ENCODE measurements at regions not wholly inside any gene's neighbourhood (a gene's known extent, or its start where the extent isn't known, plus 50 kb on each side); places are given as distances from the start of the nearest gene placed in this dataset.

DNA sequence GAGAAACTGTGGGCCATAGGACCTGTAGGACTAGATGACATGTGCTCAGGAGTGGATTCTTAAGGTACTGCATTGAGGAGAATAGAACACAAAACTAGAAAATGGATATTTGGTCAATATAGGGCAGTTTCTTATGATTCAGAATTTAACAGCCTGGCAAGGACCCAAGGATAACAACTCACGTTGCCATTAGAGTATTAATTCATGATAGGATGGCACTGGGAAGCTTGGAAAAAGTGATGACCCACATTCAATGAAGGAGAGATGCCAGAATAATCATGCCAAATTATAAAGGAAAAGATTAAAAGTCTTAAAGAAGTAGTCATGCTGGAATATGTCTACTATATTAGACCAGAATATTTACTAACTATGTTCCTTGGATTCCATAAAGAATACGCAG, 594.5 kb downstream of the ANKRD50 start:
- no peak overlapping the region for H2AFZ ChIP-seq (ENCODE audit: insufficient read depth, low read depth, low read length, poor library complexity, severe bottlenecking)
- H3K9me3 ChIP-seq (ENCODE audit: control extremely low read depth in 1 of 3, control insufficient read depth in 2 of 3, insufficient read depth in 1 of 3, low read length in 2 of 3), result no peaks in the 10 kb centered on the region
- no peak overlapping the region for H3K27ac ChIP-seq (ENCODE audit: low read length in 2 of 2)
- ATAC-seq (ENCODE audit: low read depth), result no peak
- Mint-ChIP-seq H3K4me3 (no peak overlapping the region), H3K9me3 (ENCODE audit: insufficient read depth) (no peaks in the 10 kb centered on the region), H3K4me1 (no peaks in the 10 kb centered on the region), H3K27me3 (no peaks in the 10 kb centered on the region), H3K27ac (no peak overlapping the region)
- intact Hi-C loops (cut with micrococcal nuclease), result no loop called here
- CTCF ChIA-PET, result no interaction called here
- WGBS (ENCODE audit: insufficient coverage), result no CpG with 5 or more reads among the region's 2 CpGs
- POLR2A ChIA-PET, result no interaction called here
- TF ChIP-seq EZH2 (IDR thresholded peaks at IDR 0.05; ENCODE audit: borderline replicate concordance, insufficient read depth, low read depth, low read length, poor library complexity, severe bottlenecking), result no peak
- TF ChIP-seq, protein P1, sequence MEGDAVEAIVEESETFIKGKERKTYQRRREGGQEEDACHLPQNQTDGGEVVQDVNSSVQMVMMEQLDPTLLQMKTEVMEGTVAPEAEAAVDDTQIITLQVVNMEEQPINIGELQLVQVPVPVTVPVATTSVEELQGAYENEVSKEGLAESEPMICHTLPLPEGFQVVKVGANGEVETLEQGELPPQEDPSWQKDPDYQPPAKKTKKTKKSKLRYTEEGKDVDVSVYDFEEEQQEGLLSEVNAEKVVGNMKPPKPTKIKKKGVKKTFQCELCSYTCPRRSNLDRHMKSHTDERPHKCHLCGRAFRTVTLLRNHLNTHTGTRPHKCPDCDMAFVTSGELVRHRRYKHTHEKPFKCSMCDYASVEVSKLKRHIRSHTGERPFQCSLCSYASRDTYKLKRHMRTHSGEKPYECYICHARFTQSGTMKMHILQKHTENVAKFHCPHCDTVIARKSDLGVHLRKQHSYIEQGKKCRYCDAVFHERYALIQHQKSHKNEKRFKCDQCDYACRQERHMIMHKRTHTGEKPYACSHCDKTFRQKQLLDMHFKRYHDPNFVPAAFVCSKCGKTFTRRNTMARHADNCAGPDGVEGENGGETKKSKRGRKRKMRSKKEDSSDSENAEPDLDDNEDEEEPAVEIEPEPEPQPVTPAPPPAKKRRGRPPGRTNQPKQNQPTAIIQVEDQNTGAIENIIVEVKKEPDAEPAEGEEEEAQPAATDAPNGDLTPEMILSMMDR (IDR thresholded peaks at IDR 0.05), result no peak
- H3K36me3 ChIP-seq (replicated peaks in 1 of 2; ENCODE audit: control extremely low read depth in 1 of 2, control insufficient read depth in 1 of 2, extremely low read depth in 1 of 2, insufficient read depth in 2 of 2, low read length in 1 of 2), result no peaks in the 10 kb centered on the region
- no peak overlapping the region for H3K4me2 ChIP-seq (replicated peaks; ENCODE audit: low read depth, low read length, poor library complexity, severe bottlenecking)
- H4K20me1 ChIP-seq (ENCODE audit: control insufficient read depth, insufficient read depth, low read length, poor library complexity, severe bottlenecking), result no peaks in the 10 kb centered on the region
- H3K9ac ChIP-seq (ENCODE audit: low read length), result no peak overlapping the region
- no peak overlapping the region for H3K4me3 ChIP-seq (ENCODE audit: control extremely low read depth in 1 of 5, extremely low read depth in 1 of 5, insufficient read depth in 1 of 5, low read depth in 2 of 5, low read length in 4 of 5)
- no peaks in the 10 kb centered on the region for H3K79me2 ChIP-seq (ENCODE audit: control insufficient read depth, insufficient read depth, low read length)
- H3K4me1 ChIP-seq (ENCODE audit: control insufficient read depth in 2 of 2, insufficient read depth in 2 of 2, low read length in 2 of 2), result no peaks in the 10 kb centered on the region
- DNase-seq, result no peak
- H3K27me3 ChIP-seq (replicated peaks in 1 of 4; ENCODE audit: control extremely low read depth in 1 of 4, control insufficient read depth in 3 of 4, insufficient read depth in 4 of 4, low read length in 3 of 4), result no peaks in the 10 kb centered on the region

DNA sequence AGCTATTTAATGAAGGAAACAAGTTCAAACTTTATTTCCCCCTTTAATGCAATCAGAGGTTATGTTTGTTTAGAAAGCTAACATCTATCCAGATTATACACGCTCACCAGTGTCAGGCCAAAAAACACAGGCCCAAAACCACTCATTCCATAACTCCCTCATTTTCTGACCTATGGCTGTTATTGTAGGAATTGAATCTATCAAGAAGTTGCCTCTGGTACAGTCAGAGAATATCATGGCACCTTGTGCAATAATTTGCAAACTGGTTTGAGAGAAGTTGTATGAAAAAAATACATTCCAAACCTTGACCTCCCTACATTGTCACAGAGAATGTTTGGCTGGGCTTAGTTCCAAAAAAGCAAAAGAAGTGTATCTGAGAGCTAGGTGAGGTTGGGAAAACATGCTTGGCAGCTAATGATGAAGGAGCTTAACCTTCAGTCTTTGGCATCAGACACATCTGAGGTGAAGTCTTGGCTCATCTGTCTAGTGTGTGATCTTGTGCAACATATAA, 591.0 kb downstream of the ANKRD50 start:
- no peaks in the 10 kb centered on the region for H3K27me3 Mint-ChIP-seq
- DNase-seq (no peak), ATAC-seq (ENCODE audit: low read depth) (no peak)
- WGBS (ENCODE audit: insufficient coverage), result no CpG with 5 or more reads among the region's 1 CpG
- no peak overlapping the region for H3K4me3 ChIP-seq (ENCODE audit: control extremely low read depth in 1 of 5, extremely low read depth in 1 of 5, insufficient read depth in 1 of 5, low read depth in 2 of 5, low read length in 4 of 5)
- H3K36me3 ChIP-seq (replicated peaks in 1 of 2; ENCODE audit: control extremely low read depth in 1 of 2, control insufficient read depth in 1 of 2, extremely low read depth in 1 of 2, insufficient read depth in 2 of 2, low read length in 1 of 2), result no peaks in the 10 kb centered on the region
- intact Hi-C loops (cut with micrococcal nuclease), result loop anchor here (2.0 kb wide), 1 partner anchor 15 kb away; no protein-coding TSS in a partner anchor
- no peaks in the 10 kb centered on the region for H3K9me3 ChIP-seq (ENCODE audit: control extremely low read depth in 1 of 3, control insufficient read depth in 2 of 3, insufficient read depth in 1 of 3, low read length in 2 of 3)
- no peak overlapping the region for H2AFZ ChIP-seq (ENCODE audit: insufficient read depth, low read depth, low read length, poor library complexity, severe bottlenecking)
- POLR2A ChIA-PET, result no interaction called here
- H3K27me3 ChIP-seq (replicated peaks in 1 of 4; ENCODE audit: control extremely low read depth in 1 of 4, control insufficient read depth in 3 of 4, insufficient read depth in 4 of 4, low read length in 3 of 4), result no peaks in the 10 kb centered on the region
- no peaks in the 10 kb centered on the region for H4K20me1 ChIP-seq (ENCODE audit: control insufficient read depth, insufficient read depth, low read length, poor library complexity, severe bottlenecking)
- no peaks in the 10 kb centered on the region for H3K4me1 Mint-ChIP-seq
- CTCF ChIA-PET, result no interaction called here
- no peak overlapping the region for H3K4me2 ChIP-seq (replicated peaks; ENCODE audit: low read depth, low read length, poor library complexity, severe bottlenecking)
- H3K4me1 ChIP-seq (ENCODE audit: control insufficient read depth in 2 of 2, insufficient read depth in 2 of 2, low read length in 2 of 2), result no peaks in the 10 kb centered on the region
- no peak overlapping the region for H3K27ac Mint-ChIP-seq
- H3K27ac ChIP-seq (ENCODE audit: low read length in 2 of 2), result no peak overlapping the region
- H3K9ac ChIP-seq (ENCODE audit: low read length), result no peak overlapping the region
- H3K79me2 ChIP-seq (ENCODE audit: control insufficient read depth, insufficient read depth, low read length), result no peaks in the 10 kb centered on the region
- TF ChIP-seq, protein P1 (IDR thresholded peaks at IDR 0.05), result no peak
- TF ChIP-seq EZH2 (IDR thresholded peaks at IDR 0.05; ENCODE audit: borderline replicate concordance, insufficient read depth, low read depth, low read length, poor library complexity, severe bottlenecking), result no peak
- H3K4me3 Mint-ChIP-seq, result no peak overlapping the region
- H3K9me3 Mint-ChIP-seq (ENCODE audit: insufficient read depth), result no peaks in the 10 kb centered on the region

Measured in B cell (primary cell).